ENCODE measurements at regions not wholly inside any gene's neighbourhood (a gene's known extent, or its start where the extent isn't known, plus 50 kb on each side); places are given as distances from the start of the nearest gene placed in this dataset.

- Histone ChIP-seq H2AK5ac (ENCODE audit: low read depth, low read length) (no peak overlapping the region), H4K91ac (ENCODE audit: insufficient read depth, low read depth, low read length) (no peak overlapping the region), H2BK5ac (ENCODE audit: low read depth, low read length, poor library complexity, severe bottlenecking) (no peak overlapping the region), H2BK20ac (ENCODE audit: low read depth, low read length) (no peak overlapping the region), H3K9ac (ENCODE audit: low read depth, low read length) (no peak overlapping the region), H3K56ac (ENCODE audit: extremely low read depth, insufficient read depth, low read length) (no peak overlapping the region), H3K79me1 (ENCODE audit: low read depth in 1 of 2, low read length in 2 of 2) (no peaks in the 10 kb centered on the region), H4K20me1 (ENCODE audit: insufficient read depth, low read length) (no peaks in the 10 kb centered on the region), H3K4me1 (ENCODE audit: control insufficient read depth, insufficient read depth, low read length) (no peaks in the 10 kb centered on the region), H2BK120ac (ENCODE audit: low read depth, low read length) (no peak overlapping the region), H2AFZ (replicated peaks; ENCODE audit: low read length, poor library complexity) (no peak overlapping the region), H3K27me3 (ENCODE audit: control insufficient read depth, insufficient read depth, low read length) (no peaks in the 10 kb centered on the region; the same call in 1 of the 2 replicates), H3K9me3 (ENCODE audit: control insufficient read depth, insufficient read depth, low read length) (no peaks in the 10 kb centered on the region), H3K18ac (ENCODE audit: low read depth, low read length) (no peak overlapping the region), H4K8ac (ENCODE audit: low read depth in 2 of 2, low read length in 2 of 2) (no peak overlapping the region), H2AK9ac (replicated peaks; ENCODE audit: low read depth, low read length, poor library complexity) (no peak overlapping the region), H3K4ac (ENCODE audit: low read depth, low read length) (no peak overlapping the region), H3K4me2 (ENCODE audit: low read depth, low read length) (no peak overlapping the region), H3K27ac (ENCODE audit: insufficient read depth, low read length) (no peak overlapping the region), H4K5ac (ENCODE audit: low read depth, low read length) (no peak overlapping the region), H2BK15ac (ENCODE audit: low read depth, low read length) (no peak overlapping the region), H3K9me1 (ENCODE audit: insufficient read depth, low read length) (no peaks in the 10 kb centered on the region), H3K14ac (replicated peaks; ENCODE audit: low read depth, low read length) (no peak overlapping the region), H3K23ac (ENCODE audit: low read depth, low read length) (no peak overlapping the region), H3K4me3 (ENCODE audit: insufficient read depth, low read depth, low read length) (no peak overlapping the region), H3K36me3 (ENCODE audit: control insufficient read depth, insufficient read depth, low read length) (no peaks in the 10 kb centered on the region)
- dilution Hi-C loops (cut with HindIII; ENCODE audit: low sequenced_read_pairs, unreplicated experiment) (no loop called here), intact Hi-C loops (cut with micrococcal nuclease) (no loop called here), in situ Hi-C loops (cut with MboI; ENCODE audit: low sequenced_read_pairs) (no loop called here)
- CTCF ChIA-PET: no interaction called here
- TF ChIP-seq CEBPB (IDR thresholded peaks at IDR 0.05; ENCODE audit: low read depth, low read length) (no peak), MXI1 (IDR thresholded peaks at IDR 0.05; ENCODE audit: borderline replicate concordance, low read depth, low read length) (no peak), RCOR1 (IDR thresholded peaks at IDR 0.05; ENCODE audit: insufficient replicate concordance, low read length) (no peak)
- no peak for DNase-seq
- no peak for ATAC-seq (ENCODE audit: low read depth)
- 75% methylated on average over 6 of the region's 9 CpGs; no CpG with 5 or more reads in 1 of the 2 experiments for WGBS, 2 experiments (ENCODE audit: extremely low coverage in 2 of 2, insufficient read length in 1 of 2)
- POLR2A ChIA-PET (ENCODE audit: unreplicated experiment): no interaction called here
- BruUV-seq (replicated peaks): no TSS peak
Observed at GRCh38 chr16:73371584-73372319, 323.8 kb upstream of the ZFHX3 start.
